Suprapubic skin (tissue), 4 donors: ENCODE measurements at regions not wholly inside any gene's neighbourhood (a gene's known extent, or its start where the extent isn't known, plus 50 kb on each side); places are given as distances from the start of the nearest gene placed in this dataset.

Experiments
- DNase-seq, 2 donors: peaks; one replicate each; pipeline ENCODE4 v3.0.0-alpha.2; 2019; ENCODE audit warnings: low spot score in 2 of 2
- H3K27ac ChIP-seq: fragments of 200-600 bp; sonication (generic); one replicate; pipeline ENCODE4 v1.5.1; 2019
- H3K27me3 ChIP-seq: fragments of 200-600 bp; sonication (generic); one replicate; pipeline ENCODE4 v1.5.1; 2019
- H3K36me3 ChIP-seq: fragments of 200-600 bp; sonication (generic); one replicate; pipeline ENCODE4 v1.5.1; 2019
- H3K4me1 ChIP-seq: fragments of 200-600 bp; sonication (generic); one replicate; pipeline ENCODE4 v1.5.1; 2019
- H3K4me3 ChIP-seq: fragments of 200-600 bp; sonication (generic); one replicate; pipeline ENCODE4 v1.5.1; 2019; ENCODE audit warnings: mild to moderate bottlenecking
- H3K9me3 ChIP-seq: fragments of 200-600 bp; sonication (generic); one replicate; pipeline ENCODE4 v1.5.1; 2019
- CTCF ChIP-seq, 2 donors: fragments of 200-600 bp in 1 of 2; fragments of 450-650 bp in 1 of 2; sonication (generic) in 1 of 2; IDR thresholded peaks; one replicate each; pipeline ENCODE4 v1.5.1; 2016 to 2019; ENCODE audit warnings: antibody characterized with exemption in 2 of 2, mild to moderate bottlenecking in 1 of 2, moderate library complexity in 1 of 2
- EP300 ChIP-seq: sonication (generic); formaldehyde crosslinking; IDR thresholded peaks from one replicate; pipeline ENCODE4 v1.6.1; 2017; ENCODE audit warnings: antibody characterized with exemption
- POLR2A ChIP-seq, 2 donors: fragments of 450-650 bp; IDR thresholded peaks; one replicate each; pipeline ENCODE4 v1.6.1; 2017; ENCODE audit warnings: antibody characterized with exemption in 2 of 2, mild to moderate bottlenecking in 2 of 2, moderate library complexity in 2 of 2
- POLR2AphosphoS5 ChIP-seq, 3 donors: sonication (generic); formaldehyde crosslinking; IDR thresholded peaks; one replicate each; pipeline ENCODE4 v1.6.1; 2017; ENCODE audit warnings: antibody characterized with exemption in 3 of 3
- WGBS: methylation state at CpG from one replicate; pipeline ENCODE4 v1.1.5; 2018; 5-methylcytosine and 5-hydroxymethylcytosine counted together

- DNase-seq = no peak
These were observed 91.2 kb upstream of the KLF3 start for GRCh38 chr4:38572793-38573192.

GRCh38 chr4:38574559-38575333 is 89.3 kb upstream of the KLF3 start:
- no peak overlapping the region for H3K4me3 ChIP-seq
- DNase-seq = no peak
- TF ChIP-seq CTCF (IDR thresholded peaks at IDR 0.05) = no peak
- no peak for TF ChIP-seq POLR2AphosphoS5 (IDR thresholded peaks at IDR 0.05)
- no peak for TF ChIP-seq EP300
- no peak for TF ChIP-seq POLR2A (IDR thresholded peaks at IDR 0.05)
- peaks cover 16% of the 10 kb centered on the region for H3K4me1 ChIP-seq
- no peak overlapping the region for H3K27ac ChIP-seq
- no peaks in the 10 kb centered on the region for H3K36me3 ChIP-seq
- H3K27me3 ChIP-seq = no peaks in the 10 kb centered on the region
- H3K9me3 ChIP-seq = no peaks in the 10 kb centered on the region
- WGBS = 57% methylated on average over 17 of the region's 17 CpGs

More at GRCh38 chr4:38572793-38573192, 91.2 kb upstream of the KLF3 start:
- TF ChIP-seq CTCF (IDR thresholded peaks at IDR 0.05) = no peak
- Histone ChIP-seq H3K36me3 (no peaks in the 10 kb centered on the region), H3K27me3 (no peaks in the 10 kb centered on the region), H3K4me3 (no peak overlapping the region), H3K4me1 (peaks cover 20% of the 10 kb centered on the region), H3K9me3 (no peaks in the 10 kb centered on the region), H3K27ac (no peak overlapping the region)

GRCh38 chr4:38576767-38577166 is 87.2 kb upstream of the KLF3 start:
- no peaks in the 10 kb centered on the region for H3K27me3 ChIP-seq
- H3K4me3 ChIP-seq = no peak overlapping the region
- TF ChIP-seq CTCF (IDR thresholded peaks at IDR 0.05) = no peak
- TF ChIP-seq EP300 = no peak
- TF ChIP-seq POLR2AphosphoS5 (IDR thresholded peaks at IDR 0.05) = no peak
- no peak for TF ChIP-seq POLR2A (IDR thresholded peaks at IDR 0.05)
- 88% methylated on average over 3 of the region's 3 CpGs for whole genome bisulfite sequencing
- no peak for DNase-seq
- H3K4me1 ChIP-seq = peaks cover 16% of the 10 kb centered on the region
- H3K36me3 ChIP-seq = no peaks in the 10 kb centered on the region
- H3K27ac ChIP-seq = no peak overlapping the region
- H3K9me3 ChIP-seq = no peaks in the 10 kb centered on the region

GRCh38 chr4:38577462-38577861 is 86.5 kb upstream of the KLF3 start:
- DNase-seq = no peak
- Histone ChIP-seq H3K36me3 (no peaks in the 10 kb centered on the region), H3K27me3 (no peaks in the 10 kb centered on the region), H3K9me3 (no peaks in the 10 kb centered on the region), H3K27ac (no peak overlapping the region), H3K4me3 (no peak overlapping the region), H3K4me1 (peaks cover 16% of the 10 kb centered on the region)
- no peak for TF ChIP-seq POLR2AphosphoS5 (IDR thresholded peaks at IDR 0.05)
- TF ChIP-seq POLR2A (IDR thresholded peaks at IDR 0.05) = no peak
- no peak for TF ChIP-seq CTCF (IDR thresholded peaks at IDR 0.05)
- TF ChIP-seq EP300 = no peak

- Histone ChIP-seq H3K27me3 (no peaks in the 10 kb centered on the region), H3K27ac (no peak overlapping the region), H3K4me1 (no peaks in the 10 kb centered on the region), H3K4me3 (no peak overlapping the region), H3K36me3 (no peaks in the 10 kb centered on the region), H3K9me3 (no peaks in the 10 kb centered on the region)
- TF ChIP-seq EP300 (no peak), CTCF (IDR thresholded peaks at IDR 0.05) (no peak), POLR2AphosphoS5 (IDR thresholded peaks at IDR 0.05) (no peak), POLR2A (IDR thresholded peaks at IDR 0.05) (no peak)
- DNase-seq = no peak
- WGBS = 48% methylated on average over 6 of the region's 6 CpGs
These were observed 82.4 kb upstream of the KLF3 start for GRCh38 chr4:38581426-38582106.
